Omental fat pad (tissue), 3 donors: ENCODE measurements at regions not wholly inside any gene's neighbourhood (a gene's known extent, or its start where the extent isn't known, plus 50 kb on each side); places are given as distances from the start of the nearest gene placed in this dataset.

Source experiments
- ATAC-seq: fragments of 150-250 bp; one replicate; pipeline ENCODE4 v1.9.1; 2016; ENCODE audit warnings: mild to moderate bottlenecking, moderate library complexity; ENCODE audit not compliant: low FRiP score
- DNase-seq: peaks from one replicate; pipeline ENCODE4 v3.0.0-alpha.2; 2019; ENCODE audit warnings: low spot score
- TF ChIP-seq, protein P1 (sequence below), 3 donors: fragments of 450-650 bp; IDR thresholded peaks; one replicate each; pipeline ENCODE4 v1.5.1; 2016 to 2017; ENCODE audit warnings: antibody characterized with exemption in 3 of 3, mild to moderate bottlenecking in 3 of 3, moderate library complexity in 2 of 3

DNA sequence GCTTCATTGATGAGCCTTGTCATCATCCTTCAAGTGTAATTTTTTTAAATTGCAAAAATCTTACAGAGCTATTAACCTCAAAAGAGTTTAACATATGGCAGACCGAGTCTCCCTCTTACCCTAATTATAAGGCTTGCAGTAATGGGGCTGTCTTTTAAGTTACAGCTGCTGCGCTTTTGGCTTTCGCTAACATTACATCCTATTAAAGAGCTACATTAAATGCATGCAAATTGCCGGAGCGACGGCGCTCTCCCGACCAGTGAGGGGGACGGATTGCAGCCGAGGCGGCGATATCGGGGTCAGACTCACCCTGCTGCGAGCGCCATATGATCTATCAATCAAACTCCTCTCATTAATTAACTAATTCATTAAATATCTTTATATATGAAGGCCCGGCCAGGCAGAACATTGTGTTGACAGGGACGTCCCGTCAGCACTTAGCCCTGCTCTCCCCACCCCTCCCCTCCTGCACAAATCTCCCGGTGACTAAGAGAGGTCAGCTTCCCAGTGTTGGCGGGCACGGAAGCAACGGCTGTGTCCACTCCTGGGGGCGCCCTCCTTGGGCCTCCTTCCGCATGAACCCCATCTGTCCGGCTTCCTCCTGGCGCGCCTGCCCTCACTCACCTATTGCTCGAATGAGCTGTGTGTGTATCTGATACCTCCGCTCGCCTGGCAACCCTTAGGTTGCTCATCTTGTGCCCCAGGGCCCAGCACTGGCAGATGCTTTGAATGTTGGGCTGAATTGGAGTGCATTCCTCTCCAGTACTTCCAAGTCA, 156.0 kb upstream of the CADM1 start:
- no peak for DNase-seq
- no peak for ATAC-seq
- TF ChIP-seq, protein P1, sequence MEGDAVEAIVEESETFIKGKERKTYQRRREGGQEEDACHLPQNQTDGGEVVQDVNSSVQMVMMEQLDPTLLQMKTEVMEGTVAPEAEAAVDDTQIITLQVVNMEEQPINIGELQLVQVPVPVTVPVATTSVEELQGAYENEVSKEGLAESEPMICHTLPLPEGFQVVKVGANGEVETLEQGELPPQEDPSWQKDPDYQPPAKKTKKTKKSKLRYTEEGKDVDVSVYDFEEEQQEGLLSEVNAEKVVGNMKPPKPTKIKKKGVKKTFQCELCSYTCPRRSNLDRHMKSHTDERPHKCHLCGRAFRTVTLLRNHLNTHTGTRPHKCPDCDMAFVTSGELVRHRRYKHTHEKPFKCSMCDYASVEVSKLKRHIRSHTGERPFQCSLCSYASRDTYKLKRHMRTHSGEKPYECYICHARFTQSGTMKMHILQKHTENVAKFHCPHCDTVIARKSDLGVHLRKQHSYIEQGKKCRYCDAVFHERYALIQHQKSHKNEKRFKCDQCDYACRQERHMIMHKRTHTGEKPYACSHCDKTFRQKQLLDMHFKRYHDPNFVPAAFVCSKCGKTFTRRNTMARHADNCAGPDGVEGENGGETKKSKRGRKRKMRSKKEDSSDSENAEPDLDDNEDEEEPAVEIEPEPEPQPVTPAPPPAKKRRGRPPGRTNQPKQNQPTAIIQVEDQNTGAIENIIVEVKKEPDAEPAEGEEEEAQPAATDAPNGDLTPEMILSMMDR (IDR thresholded peaks at IDR 0.05) = no peak

DNA sequence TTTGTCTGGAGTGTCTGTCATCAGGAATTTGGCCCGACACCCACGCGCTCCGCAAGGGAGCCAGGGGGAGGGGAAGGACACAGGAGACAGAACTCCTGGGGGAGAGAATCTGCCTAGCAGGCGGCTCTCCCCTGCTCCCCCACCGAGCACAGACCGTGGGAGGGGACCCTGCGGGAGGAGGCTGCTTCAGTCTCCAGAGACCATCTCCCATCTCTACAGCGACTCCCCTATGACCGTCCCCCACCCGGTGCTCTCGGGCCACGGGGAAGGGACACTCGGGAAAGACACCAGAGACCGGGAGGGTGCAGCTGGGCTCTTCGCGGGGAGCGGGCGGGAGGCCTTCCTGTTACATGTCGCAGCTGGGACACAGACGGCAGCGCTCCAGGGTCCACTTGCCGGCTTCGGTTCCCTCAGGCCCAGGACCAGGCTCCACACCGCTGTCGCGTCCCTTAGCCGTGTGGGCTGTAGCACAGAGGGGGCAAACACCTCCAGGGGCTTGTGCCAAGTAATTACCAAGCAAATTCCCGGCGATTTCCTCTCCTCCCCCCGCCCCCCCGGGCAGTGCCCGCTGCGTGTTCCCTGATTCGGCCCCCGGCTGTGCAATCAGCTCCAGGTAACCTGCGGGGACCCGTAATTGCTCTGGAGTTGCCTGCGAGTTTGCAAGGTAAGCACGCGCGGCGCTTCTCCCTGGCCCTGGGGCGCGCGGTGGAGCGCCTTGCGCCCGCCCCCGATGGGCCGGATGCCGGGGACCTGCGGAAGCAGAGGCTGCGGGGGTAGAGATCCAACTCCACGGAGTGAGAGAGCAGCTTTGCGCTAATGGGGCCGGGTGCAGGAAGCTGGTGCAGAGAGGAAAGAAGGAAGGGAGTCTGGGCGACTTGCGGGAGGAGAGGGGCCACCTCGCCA, 155.1 kb upstream of the CADM1 start:
- no peak for DNase-seq
- TF ChIP-seq, protein P1 (IDR thresholded peaks at IDR 0.05) = no peak
- no peak for ATAC-seq

DNA sequence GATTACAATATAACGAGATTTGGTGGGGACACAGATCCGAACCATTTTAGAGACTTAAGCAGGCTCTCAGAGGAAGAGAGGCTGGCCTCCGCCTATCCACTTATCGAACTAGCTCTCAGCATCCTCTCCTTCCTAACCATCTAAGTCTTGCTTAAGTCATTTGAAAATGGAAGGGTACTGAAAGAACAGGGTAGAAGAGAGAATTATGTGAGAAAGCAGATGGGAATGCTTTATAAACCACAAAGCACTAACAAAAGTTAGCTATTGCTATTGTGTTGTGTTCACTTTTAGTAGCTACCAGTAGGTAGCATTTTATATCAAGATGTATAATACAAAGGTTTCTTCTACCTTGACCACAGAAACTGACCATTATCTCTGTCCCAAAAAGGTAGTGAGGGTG, 153.4 kb upstream of the CADM1 start:
- DNase-seq (no peak), ATAC-seq (no peak)
- TF ChIP-seq, protein P1 (IDR thresholded peaks at IDR 0.05) = no peak

DNA sequence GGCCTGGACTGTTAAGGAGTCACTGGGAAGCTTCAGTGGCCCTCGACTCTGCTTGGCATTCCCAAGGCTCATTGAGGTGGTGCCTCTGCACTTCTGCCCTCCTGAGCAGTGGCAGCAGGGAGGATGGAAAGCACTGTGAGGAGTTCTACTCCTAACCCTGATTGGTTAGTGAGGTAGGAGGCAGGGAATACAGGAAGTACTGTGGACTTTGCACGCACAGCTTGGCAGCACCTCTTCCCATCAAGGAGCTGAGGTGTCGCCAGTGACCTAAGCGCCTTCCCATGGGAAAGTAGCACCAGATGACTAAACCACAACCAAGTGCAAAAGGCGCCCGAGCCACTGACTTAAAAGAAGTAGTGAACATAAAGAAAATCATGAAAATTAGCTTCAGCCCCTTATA, 152.5 kb upstream of the CADM1 start:
- TF ChIP-seq, protein P1 (IDR thresholded peaks at IDR 0.05) = no peak
- DNase-seq = no peak
- no peak for ATAC-seq

DNA sequence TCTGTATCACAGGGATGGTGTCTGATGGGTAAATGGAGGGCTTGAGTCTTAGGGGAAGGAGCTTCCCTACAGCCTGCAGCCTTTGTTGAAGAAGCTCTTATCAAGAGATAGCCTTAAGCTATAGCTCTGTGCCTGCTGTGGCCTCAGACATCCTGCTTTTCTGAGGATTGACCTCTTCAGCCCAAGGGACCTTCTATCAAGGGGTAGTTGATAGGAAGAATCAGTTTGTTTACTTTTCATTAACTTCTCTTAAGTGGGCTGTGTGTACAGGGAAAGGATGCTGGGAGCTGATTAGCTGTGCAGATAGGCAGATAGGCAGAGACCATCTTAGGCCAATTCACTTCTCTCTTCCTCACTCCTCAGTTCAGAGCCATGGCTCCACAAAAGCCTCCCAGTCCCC, 151.8 kb upstream of the CADM1 start:
- no peak for DNase-seq
- ATAC-seq = no peak
- TF ChIP-seq, protein P1 (IDR thresholded peaks at IDR 0.05) = no peak

DNA sequence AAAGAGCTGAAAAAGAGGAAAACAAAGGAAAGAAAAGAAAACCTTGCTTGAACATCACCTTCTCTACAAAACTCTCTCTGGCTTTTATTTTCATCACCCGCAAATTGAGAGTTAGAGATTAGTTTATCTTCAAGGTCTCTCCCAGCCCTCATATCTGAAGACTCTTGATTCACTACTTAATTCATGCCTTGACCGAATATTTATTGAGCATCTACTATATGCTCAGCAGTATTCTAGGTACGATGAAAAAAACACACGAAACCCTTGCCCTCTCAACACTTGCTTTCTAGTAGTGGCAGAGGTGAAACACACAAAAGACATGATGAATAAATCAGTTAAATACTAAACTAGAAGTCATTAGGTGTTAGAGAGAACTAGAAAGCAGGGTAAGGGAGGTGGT, 150.6 kb upstream of the CADM1 start:
- DNase-seq = no peak
- no peak for ATAC-seq
- TF ChIP-seq, protein P1 (IDR thresholded peaks at IDR 0.05) = no peak
